C4-2B (cell line): ENCODE measurements at regions not wholly inside any gene's neighbourhood (a gene's known extent, or its start where the extent isn't known, plus 50 kb on each side); places are given as distances from the start of the nearest gene placed in this dataset.

Experiments used
- H3K27ac ChIP-seq: fragments of 450-650 bp; 2 replicates; pipeline ENCODE4 v1.5.1; 2017
- CTCF ChIP-seq: fragments of 450-650 bp; conservative IDR thresholded peaks from 2 replicates; pipeline ENCODE4 v1.5.1; 2017; ENCODE audit warnings: mild to moderate bottlenecking
- ZFX ChIP-seq: fragments of 450-650 bp; IDR thresholded peaks from 2 replicates; pipeline ENCODE4 v1.6.1; 2017

DNA sequence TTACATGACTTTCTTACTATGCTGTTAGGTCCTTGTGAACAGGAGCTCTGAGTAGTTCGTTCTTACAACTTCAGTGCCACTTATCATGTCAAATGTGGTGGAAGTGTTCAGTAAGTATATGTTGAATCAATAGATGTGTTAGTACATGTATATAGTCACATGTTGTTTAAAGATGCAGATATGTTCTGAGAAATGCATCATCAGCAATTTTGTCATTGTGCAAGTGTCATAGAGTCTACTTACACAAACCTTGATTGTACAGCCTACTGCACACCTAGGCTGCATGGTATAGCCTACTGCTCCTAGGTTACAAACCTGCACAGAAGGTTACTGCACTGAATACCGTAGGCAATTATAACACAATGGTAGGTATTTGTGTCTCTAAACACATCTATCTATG lies 174.8 kb downstream of the GPR37 start:
- no peak overlapping the region for H3K27ac ChIP-seq
- no peak for TF ChIP-seq CTCF
- TF ChIP-seq ZFX: no peak

DNA sequence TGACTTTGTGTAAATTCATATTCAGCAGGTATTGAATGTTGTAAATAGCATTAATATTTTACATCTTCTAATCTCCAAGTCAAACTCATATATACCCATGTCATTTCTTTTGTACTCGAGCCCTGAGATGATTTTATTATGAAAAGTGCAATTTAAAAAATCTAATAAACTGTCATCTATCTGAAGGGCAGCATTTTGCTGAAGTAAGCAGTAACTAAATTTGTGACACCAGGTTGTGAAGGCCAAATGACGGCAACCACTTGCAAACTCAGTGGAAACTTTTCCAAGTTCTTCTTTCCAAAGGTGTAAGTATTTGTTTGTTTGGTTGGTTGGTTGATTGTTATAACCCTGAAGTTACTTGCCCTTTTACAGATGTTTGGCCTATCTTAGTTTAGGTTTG lies 188.3 kb downstream of the GPR37 start:
- no peak for TF ChIP-seq ZFX
- no peak for TF ChIP-seq CTCF
- no peak overlapping the region for H3K27ac ChIP-seq

GRCh38 chr7:124575176-124575575 lies 190.4 kb downstream of the GPR37 start:
- H3K27ac ChIP-seq: no peak overlapping the region
- no peak for TF ChIP-seq ZFX
- no peak for TF ChIP-seq CTCF

- TF ChIP-seq CTCF (no peak), ZFX (no peak)
Measured at GRCh38 chr7:124570558-124570957, 195.0 kb downstream of the GPR37 start.

GRCh38 chr7:124566583-124566982 lies 199.0 kb downstream of the GPR37 start:
- no peak overlapping the region for H3K27ac ChIP-seq
- TF ChIP-seq ZFX: no peak
- TF ChIP-seq CTCF: no peak

More at GRCh38 chr7:124570558-124570957, 195.0 kb downstream of the GPR37 start:
- H3K27ac ChIP-seq: no peak overlapping the region

DNA sequence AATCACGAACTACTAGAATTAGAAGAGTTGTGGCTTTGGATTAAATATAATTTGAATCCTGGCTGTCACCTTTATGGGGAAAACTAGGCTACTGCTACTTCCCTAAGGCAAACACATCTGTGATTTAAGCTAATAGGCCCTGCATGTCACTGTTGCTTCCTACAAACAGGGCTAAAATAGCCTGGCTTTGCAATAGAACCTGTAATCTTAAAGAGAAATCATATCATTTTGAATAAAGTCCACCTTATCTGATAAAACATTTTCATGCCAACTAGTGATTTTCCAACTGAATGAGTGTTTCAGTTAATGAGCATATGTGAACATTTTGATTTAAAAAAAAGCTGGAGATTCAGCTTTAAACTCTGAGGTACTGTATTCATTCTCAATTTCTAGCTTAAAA lies 208.0 kb downstream of the GPR37 start:
- TF ChIP-seq CTCF: no peak
- H3K27ac ChIP-seq: no peak overlapping the region

- no peak overlapping the region for H3K27ac ChIP-seq
- no peak for TF ChIP-seq CTCF
- TF ChIP-seq ZFX: no peak
Measured at GRCh38 chr7:124557101-124557500, 208.5 kb downstream of the GPR37 start.
